Right ventricle myocardium inferior (tissue), 1 donor: ENCODE measurements at regions not wholly inside any gene's neighbourhood (a gene's known extent, or its start where the extent isn't known, plus 50 kb on each side); places are given as distances from the start of the nearest gene placed in this dataset.
"Not testable (repeated sequence)": the region's sequence is repeated elsewhere in the genome, so short reads cannot be mapped to it uniquely, and the experiment has no call there.

Experiments
- ATAC-seq: fragments of 200-7000 bp; cut with Tn5 transposase; one replicate; pipeline ENCODE4 v1.9.1; 2020; ENCODE audit warnings: mild to moderate bottlenecking, moderate library complexity
- DNase-seq: peaks from one replicate; pipeline ENCODE4 v3.0.0; 2021; ENCODE audit errors: missing footprints
- intact Hi-C: fragments of 100-400 bp; cut with DNase I; formaldehyde crosslinking; loops from one replicate; pipeline ENCODE4 v1.11.0; 2022
- donor health status: DM: no; HTN: yes; CAD: no; lungs with severe emphysema.

- DNase-seq (no peak), ATAC-seq (no peak)
- intact Hi-C loops = no loop called here
Observed at GRCh38 chr17:51428668-51429495, 168.5 kb downstream of the UTP18 start.

- ATAC-seq, intact Hi-C loops, DNase-seq: not testable (repeated sequence)
Observed at GRCh38 chr17:51429938-51430337, 169.6 kb downstream of the UTP18 start.

- DNase-seq = no peak
- intact Hi-C loops = no loop called here
Observed at GRCh38 chr17:51430591-51430990, 170.2 kb downstream of the UTP18 start.

GRCh38 chr17:51434434-51435170 lies 174.3 kb downstream of the UTP18 start:
- DNase-seq (no peak), ATAC-seq (no peak)
- intact Hi-C loops = no loop called here

More at GRCh38 chr17:51430591-51430990, 170.2 kb downstream of the UTP18 start:
- ATAC-seq = no peak

- ATAC-seq (no peak), DNase-seq (no peak)
- intact Hi-C loops = no loop called here
Observed at GRCh38 chr17:51435171-51435552, 174.8 kb downstream of the UTP18 start.

GRCh38 chr17:51435641-51436091 lies 175.3 kb downstream of the UTP18 start:
- no peak for ATAC-seq
- DNase-seq = no peak
- intact Hi-C loops = no loop called here

- DNase-seq (no peak), ATAC-seq (peak; percentile 65)
- intact Hi-C loops = no loop called here
Observed at GRCh38 chr17:51439395-51440229, 179.3 kb downstream of the UTP18 start.

GRCh38 chr17:51441431-51441830 lies 181.1 kb downstream of the UTP18 start:
- intact Hi-C loops = no loop called here
- no peak for ATAC-seq
- no peak for DNase-seq

GRCh38 chr17:51442088-51442865 lies 181.9 kb downstream of the UTP18 start:
- intact Hi-C loops = no loop called here
- ATAC-seq = no peak
- DNase-seq = no peak

GRCh38 chr17:51443646-51444045 lies 183.3 kb downstream of the UTP18 start:
- ATAC-seq (no peak), DNase-seq (no peak)
- intact Hi-C loops = no loop called here

GRCh38 chr17:51445946-51446345 lies 185.6 kb downstream of the UTP18 start:
- ATAC-seq (no peak), DNase-seq (no peak)
- intact Hi-C loops = no loop called here

GRCh38 chr17:51454456-51454978 lies 194.2 kb downstream of the UTP18 start:
- DNase-seq (no peak), ATAC-seq (no peak)

GRCh38 chr17:51455211-51455610 lies 194.9 kb downstream of the UTP18 start:
- intact Hi-C loops = no loop called here
- DNase-seq = no peak
- no peak for ATAC-seq

More at GRCh38 chr17:51454456-51454978, 194.2 kb downstream of the UTP18 start:
- intact Hi-C loops = no loop called here

GRCh38 chr17:51455931-51456330 lies 195.6 kb downstream of the UTP18 start:
- DNase-seq = no peak
- intact Hi-C loops = no loop called here
- no peak for ATAC-seq

GRCh38 chr17:51456942-51457341 lies 196.6 kb downstream of the UTP18 start:
- ATAC-seq (no peak), DNase-seq (no peak)
- intact Hi-C loops = no loop called here

- DNase-seq = peak; percentile 74
- intact Hi-C loops = no loop called here
- no peak for ATAC-seq
Observed at GRCh38 chr17:51461578-51462004, 201.2 kb downstream of the UTP18 start.

- intact Hi-C loops = no loop called here
- no peak for ATAC-seq
Observed at GRCh38 chr17:51463353-51463752, 203.0 kb downstream of the UTP18 start.

GRCh38 chr17:51467336-51467735 lies 207.0 kb downstream of the UTP18 start:
- no peak for ATAC-seq
- intact Hi-C loops = no loop called here
- no peak for DNase-seq

More at GRCh38 chr17:51463353-51463752, 203.0 kb downstream of the UTP18 start:
- no peak for DNase-seq
